PC-9 (cell line): ENCODE measurements at regions not wholly inside any gene's neighbourhood (a gene's known extent, or its start where the extent isn't known, plus 50 kb on each side); places are given as distances from the start of the nearest gene placed in this dataset.

Source experiments
- CTCF ChIP-seq: fragments of 200-600 bp; sonication (generic); conservative IDR thresholded peaks from 2 replicates; pipeline ENCODE4 v1.6.1; 2017; ENCODE audit warnings: mixed run types, antibody characterized with exemption, mild to moderate bottlenecking, moderate library complexity
- EZH2 ChIP-seq: fragments of 200-600 bp; sonication (generic); IDR thresholded peaks from 2 replicates; pipeline ENCODE4 v1.8.0; 2017; ENCODE audit warnings: antibody characterized with exemption, low read depth

- TF ChIP-seq EZH2 (no peak), CTCF (no peak)
Observed at GRCh38 chr15:93341164-93341563, 252.2 kb upstream of the RGMA start.
